GM21423 (cell line): ENCODE measurements at regions not wholly inside any gene's neighbourhood (a gene's known extent, or its start where the extent isn't known, plus 50 kb on each side); places are given as distances from the start of the nearest gene placed in this dataset.

Source experiments
- ATAC-seq: cut with Tn5 transposase; IDR thresholded peaks from one replicate; pipeline ENCODE4 v1.9.1; 2021; ENCODE audit warnings: mild to moderate bottlenecking, moderate library complexity; ENCODE audit not compliant: unreplicated experiment

GRCh38 chr14:58697930-58698642, 60.3 kb downstream of the DACT1 start:
- ATAC-seq, result no peak

DNA sequence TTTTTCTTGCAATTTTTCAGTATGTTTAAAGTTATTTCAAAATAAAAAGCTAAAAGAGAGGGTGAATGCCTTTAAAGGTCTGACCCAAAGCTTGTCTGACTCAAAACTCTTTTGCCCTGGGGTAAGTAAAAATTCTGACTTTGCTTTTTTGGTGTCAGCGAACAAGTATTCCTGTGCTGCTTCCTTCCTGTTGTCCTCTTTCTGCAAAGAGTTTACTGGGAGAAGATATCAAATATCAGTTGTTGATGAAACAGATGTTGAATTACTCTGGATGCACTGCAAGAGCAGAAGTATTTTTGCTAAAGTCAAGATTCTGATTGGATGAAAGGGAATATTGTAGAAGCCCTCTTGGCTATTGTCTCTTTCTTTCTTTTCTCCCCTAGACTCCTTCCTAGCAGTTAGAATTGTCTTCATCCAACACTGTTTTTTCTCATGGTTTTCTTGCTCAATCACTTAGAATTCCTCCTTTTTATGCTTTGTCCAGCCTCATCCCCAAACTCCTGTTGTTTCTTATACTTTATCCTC, 62.0 kb downstream of the DACT1 start:
- no peak for ATAC-seq

DNA sequence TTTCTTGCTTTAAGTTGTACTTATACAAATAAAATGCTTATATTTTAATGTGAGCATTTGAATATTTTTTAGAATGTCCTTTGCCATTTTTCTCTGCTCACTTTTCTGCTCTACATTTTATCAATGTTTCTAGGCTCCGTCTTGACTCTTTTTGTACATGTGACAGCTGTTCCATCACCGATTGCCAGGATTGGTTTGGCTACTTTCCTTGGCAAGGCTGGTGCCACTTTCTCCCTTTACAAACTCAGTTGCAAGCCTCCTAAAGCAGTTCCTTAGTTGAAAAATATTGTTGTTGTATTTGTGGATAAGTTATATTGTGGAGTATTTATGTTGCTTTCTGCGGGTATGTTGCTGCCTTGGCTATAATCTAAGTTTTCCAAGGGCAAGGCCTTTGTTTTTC, 63.4 kb downstream of the DACT1 start:
- no peak for ATAC-seq

GRCh38 chr14:58701604-58702003, 63.8 kb downstream of the DACT1 start:
- no peak for ATAC-seq

DNA sequence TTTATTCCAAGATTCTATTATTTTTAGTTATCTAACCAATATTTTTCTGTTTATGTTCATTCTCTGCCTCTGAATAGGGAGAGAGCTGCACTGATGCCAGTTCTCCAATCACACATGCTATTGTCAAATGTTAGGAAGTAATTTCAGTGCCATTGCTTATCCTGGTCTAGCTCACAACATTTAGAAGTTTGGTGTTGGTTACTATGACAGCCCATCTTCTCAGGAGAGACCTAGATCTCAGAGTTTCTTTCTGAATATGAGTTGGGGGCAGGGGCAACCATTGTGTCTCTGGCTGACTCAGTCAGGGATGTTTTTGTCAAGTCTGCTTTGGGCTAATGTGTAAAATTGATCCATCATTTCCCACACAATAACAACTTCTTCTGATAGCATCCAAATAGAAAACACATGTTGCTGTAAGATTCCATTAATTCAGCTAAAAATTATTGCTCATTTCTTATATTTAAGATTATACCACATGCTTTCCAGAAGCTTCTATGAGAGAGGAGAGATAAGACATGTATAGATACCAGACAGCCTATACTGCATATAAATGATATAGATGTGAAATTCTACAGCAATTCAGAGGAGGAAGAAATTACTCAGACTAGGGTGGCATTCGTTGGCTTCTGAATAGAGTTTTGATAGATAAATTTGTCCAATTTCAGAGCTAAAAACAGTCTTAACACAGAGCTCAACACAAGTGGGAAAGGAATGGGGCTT, 64.8 kb downstream of the DACT1 start:
- ATAC-seq, result no peak

DNA sequence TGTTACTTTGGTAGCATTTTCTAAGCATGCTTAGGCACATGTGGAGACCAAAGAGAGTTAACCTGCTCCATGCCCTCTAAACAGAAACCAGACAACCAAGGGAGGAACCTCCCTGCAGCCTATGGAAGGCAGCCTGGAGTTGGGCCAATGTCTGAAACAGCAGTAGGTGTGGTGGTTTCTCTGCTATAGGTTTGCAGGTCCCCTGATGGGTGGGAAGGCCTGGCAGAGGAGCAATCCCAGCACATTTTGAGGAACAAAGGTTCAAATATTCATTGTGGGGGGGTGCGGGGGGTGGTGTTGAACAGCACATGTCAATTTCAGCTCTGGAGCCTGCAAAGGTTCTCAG, 65.4 kb downstream of the DACT1 start:
- ATAC-seq, result no peak

- no peak for ATAC-seq
Measured at GRCh38 chr14:58705066-58705465, 67.3 kb downstream of the DACT1 start.

DNA sequence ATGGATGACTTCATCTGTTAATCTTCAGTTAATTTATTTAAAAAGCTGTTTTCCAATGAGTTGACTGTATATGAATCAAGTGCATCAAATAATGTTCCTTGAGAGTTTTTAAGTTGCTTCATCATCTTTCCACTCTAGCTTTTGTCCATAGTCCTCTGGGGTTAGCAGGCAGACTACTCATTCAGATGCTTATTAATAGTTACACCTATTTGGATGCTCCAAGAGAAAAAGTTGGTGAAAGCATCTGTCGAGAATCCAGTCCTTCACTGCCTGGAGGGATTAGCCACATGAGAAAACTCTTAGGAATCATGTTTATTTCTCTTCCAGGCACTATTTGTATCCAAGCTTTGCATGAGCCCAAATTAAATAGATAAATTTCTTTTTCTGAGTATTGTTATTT, 70.2 kb downstream of the DACT1 start:
- ATAC-seq, result no peak

- ATAC-seq, result no peak
Measured at GRCh38 chr14:58709949-58710348, 72.2 kb downstream of the DACT1 start.

DNA sequence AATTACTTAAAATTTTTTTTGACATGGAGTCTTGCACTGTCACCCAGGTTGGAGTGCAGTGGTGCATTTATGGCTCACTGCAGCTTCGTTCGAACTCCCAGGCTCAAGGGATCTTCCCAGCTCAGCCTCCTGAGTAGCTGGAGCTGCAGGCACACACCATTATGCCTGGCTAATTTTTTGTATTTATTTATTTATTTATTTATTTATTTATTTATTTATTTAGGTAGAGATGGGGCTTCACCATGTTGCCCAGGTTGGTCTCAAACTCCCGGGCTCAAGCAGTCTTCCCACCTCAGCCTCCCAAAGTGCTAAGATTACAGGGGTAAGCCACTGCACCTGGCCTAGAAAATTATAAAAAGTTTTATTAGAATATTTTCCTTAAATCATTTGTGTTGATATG, 73.6 kb downstream of the DACT1 start:
- ATAC-seq, result no peak

DNA sequence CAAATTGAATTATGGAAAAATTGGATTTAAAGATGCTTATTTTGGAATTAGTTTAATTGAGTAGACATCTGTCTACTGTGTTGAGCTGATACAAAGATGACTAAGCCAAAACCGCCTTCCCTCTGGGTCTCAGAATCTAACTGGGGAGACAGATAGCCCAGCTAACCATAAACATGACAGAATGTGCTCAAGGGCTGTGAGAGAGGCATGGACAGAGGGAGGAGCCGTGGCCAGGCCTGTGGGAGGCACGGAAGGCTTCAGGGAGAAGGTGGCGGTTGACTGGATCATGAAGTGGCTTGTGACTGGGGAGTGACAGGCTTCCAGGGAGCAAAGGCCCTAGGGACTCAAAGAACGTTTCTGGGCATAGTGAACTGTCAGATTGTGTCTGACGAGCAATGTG, 74.6 kb downstream of the DACT1 start:
- no peak for ATAC-seq

- ATAC-seq, result no peak
Measured at GRCh38 chr14:58713677-58714076, 75.9 kb downstream of the DACT1 start.

DNA sequence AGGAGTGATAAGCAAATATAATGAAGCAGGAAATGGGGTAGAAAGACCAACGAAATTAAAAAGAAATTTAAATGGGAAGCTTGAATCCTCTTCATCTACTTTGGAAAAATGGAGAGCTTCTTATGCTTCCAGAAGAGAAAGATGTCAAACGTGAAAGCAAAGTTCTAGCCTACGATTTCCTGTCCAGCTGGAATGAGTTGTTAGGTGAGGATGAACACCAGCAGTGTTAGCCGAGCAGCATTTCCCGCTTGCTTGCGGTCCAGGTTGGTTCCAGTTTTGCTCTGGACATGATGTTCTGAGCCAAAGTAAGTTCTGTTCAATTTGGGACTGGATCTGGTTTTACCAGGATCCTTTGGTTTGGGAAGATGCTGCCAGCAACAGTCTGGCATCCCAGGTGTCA, 78.9 kb downstream of the DACT1 start:
- no peak for ATAC-seq

GRCh38 chr14:58717211-58717610, 79.4 kb downstream of the DACT1 start:
- ATAC-seq, result no peak

DNA sequence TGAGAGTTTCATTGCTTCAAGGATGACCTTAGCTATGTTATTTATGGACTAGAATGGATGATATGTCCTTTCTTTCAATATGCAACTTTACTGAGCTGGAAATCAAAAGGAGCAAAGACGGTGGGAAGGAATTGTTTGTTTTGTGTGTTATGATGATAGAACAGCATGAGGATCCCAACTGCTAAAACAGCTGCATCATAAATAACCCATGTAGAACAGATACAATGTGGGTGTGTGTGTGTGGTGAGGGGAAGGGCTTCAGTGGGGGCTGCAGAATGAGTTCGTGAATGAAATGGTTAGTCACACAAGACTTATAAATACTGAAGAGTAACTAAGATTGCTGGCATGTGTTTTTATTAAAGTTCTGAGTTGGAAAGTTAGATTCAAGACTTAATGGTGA, 80.1 kb downstream of the DACT1 start:
- no peak for ATAC-seq

DNA sequence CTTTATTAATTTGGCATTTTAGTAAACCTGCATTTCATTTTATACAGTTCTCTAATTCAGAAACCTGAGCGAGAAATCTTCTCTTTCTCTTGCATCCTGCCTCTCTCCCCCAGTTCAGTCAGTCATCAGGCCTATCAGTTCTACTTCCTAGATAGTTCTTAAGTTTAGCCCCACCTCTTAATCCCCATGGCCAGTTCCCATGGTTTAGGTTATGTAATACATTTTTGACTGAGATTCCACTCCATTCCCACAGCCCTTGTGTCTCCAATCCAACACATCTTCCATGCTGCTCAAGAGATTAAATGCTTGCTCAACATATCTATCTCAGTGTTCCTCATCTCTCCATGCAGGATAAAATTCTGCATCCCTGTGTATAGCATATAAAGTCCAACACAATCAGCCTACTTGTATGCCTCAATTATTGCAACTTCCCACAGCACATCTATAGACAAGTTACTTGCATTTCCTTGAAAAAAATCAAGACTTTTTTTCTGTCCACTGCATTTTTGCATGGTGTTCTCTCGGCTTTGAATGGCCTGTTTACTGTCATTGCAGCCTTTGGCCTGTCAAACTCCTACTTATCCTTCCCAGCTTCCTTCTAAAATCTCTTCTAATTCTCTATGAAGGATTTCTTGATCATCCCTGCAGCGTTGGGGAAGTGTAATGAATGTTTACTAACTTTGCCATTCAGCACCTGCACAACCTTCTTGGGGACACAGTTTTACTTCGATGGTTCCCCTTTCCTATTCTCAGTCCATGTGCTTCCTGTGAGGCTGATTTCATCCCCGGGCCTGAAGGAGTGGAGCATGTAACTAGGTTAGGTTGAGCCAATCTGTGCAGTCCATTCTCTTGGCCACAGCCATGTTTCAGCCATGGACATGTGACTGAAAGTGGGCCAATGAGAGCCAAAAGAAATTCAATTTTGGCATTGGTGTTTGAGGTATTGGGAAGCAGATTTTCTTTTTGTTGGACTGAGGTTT, 80.8 kb downstream of the DACT1 start:
- ATAC-seq, result no peak

DNA sequence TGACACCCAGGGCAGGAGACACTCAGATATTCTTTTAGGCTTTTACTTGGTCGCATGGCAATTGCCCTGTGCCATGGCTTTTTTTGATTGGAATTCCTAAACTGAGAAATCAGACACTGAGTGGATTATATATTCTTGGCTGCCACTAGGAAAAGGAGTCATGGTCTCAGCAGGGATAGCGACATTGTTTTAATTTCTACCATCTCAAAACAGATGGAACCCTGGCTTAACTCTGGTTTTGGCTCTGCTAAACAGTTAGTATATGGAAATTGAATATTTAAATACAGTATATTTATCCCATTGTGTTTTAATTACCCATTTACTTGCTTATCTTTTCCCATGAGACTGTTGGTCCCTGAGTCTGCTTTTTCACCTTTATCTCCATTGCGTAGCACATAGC, 84.0 kb downstream of the DACT1 start:
- ATAC-seq, result no peak

- no peak for ATAC-seq
Measured at GRCh38 chr14:58722441-58722840, 84.7 kb downstream of the DACT1 start.

GRCh38 chr14:58724206-58724605, 86.4 kb downstream of the DACT1 start:
- ATAC-seq, result no peak

DNA sequence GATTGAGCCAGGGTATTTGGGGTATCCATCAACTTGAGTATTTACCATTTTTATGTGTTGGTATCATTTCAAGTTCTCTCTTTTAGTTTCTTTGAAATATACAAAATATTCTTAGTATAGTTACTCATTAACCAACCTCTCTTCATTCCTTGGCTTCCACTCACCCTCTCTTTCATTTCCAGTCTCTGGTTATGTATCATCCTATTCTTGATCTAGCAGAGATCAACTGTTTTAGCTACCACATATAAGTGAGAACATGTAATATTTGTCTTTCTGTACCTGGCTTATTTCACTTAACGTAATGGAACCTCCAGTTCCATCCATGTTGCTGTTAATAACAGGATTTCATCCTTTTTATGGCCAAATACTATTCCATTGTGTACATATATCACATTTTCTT, 86.9 kb downstream of the DACT1 start:
- no peak for ATAC-seq

GRCh38 chr14:58725226-58725625, 87.5 kb downstream of the DACT1 start:
- no peak for ATAC-seq
